ENCODE measurements at regions not wholly inside any gene's neighbourhood (a gene's known extent, or its start where the extent isn't known, plus 50 kb on each side); places are given as distances from the start of the nearest gene placed in this dataset.

DNA sequence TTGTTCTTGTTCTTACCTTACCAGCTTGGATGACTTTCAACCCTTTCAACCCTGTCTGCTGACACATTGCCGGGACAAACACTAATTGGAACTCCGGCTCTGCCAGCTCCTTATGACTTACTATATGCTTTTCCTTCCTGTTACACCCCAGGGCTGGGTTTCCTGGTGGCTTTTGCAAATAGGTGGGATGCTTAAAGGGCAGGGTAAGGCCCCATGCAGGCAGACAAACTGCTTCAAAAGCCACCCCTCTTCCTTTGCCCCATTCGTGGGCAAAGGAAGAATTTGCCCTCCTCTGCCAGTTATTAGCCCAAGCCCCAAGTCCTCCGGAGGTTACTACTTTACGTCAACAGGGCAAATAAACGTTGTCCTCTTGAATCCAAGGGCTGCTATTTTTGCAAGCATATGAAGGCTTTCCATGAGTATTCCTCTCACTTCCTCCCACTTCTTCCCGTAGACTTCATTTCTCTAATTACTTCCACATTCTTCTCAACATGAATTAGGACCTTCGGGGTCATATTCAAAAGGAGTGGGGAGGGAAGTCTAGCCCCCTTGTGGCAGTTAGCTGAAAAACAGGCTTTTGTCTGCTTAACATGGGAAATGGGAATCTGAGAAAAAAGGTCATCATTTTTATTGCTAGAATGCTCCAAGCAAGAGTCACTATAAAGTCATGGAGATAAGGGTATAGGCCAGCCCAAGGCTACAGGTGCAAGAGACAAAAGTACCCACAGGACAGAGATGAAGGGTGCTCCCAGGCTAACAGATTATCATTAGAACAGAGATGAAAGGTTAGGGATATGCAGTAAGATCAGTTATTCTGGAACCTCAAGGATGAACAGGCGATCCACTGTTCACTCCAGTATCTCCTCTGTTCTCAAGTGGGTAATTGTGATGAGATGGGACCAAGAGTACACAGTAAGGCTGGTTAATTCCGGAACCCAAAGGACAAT lies 56.3 kb upstream of the FSTL1 start:
- no peak overlapping the region for H3K4me2 ChIP-seq
- no peak overlapping the region for H2AFZ ChIP-seq (ENCODE audit: low read depth)
- H3K9ac ChIP-seq: no peak overlapping the region
- H3K79me2 ChIP-seq (ENCODE audit: insufficient read depth, low read depth): no peaks in the 10 kb centered on the region
- H3K27ac ChIP-seq: no peak overlapping the region
- H3K4me1 ChIP-seq (ENCODE audit: low read depth, poor library complexity, severe bottlenecking): no peaks in the 10 kb centered on the region
- H3K4me3 ChIP-seq (IDR thresholded peaks at IDR 0.05; ENCODE audit: insufficient read depth, low read depth, low read length): no peak overlapping the region
- no peaks in the 10 kb centered on the region for H3K36me3 ChIP-seq (ENCODE audit: insufficient read depth)
- H4K20me1 ChIP-seq (ENCODE audit: insufficient read depth): no peaks in the 10 kb centered on the region
- peak; percentile 85 for TF ChIP-seq CTCF (conservative IDR thresholded peaks at IDR 0.05; ENCODE audit: low read depth, low read length)
- H3K27me3 ChIP-seq (ENCODE audit: insufficient read depth, low read depth): no peaks in the 10 kb centered on the region

DNA sequence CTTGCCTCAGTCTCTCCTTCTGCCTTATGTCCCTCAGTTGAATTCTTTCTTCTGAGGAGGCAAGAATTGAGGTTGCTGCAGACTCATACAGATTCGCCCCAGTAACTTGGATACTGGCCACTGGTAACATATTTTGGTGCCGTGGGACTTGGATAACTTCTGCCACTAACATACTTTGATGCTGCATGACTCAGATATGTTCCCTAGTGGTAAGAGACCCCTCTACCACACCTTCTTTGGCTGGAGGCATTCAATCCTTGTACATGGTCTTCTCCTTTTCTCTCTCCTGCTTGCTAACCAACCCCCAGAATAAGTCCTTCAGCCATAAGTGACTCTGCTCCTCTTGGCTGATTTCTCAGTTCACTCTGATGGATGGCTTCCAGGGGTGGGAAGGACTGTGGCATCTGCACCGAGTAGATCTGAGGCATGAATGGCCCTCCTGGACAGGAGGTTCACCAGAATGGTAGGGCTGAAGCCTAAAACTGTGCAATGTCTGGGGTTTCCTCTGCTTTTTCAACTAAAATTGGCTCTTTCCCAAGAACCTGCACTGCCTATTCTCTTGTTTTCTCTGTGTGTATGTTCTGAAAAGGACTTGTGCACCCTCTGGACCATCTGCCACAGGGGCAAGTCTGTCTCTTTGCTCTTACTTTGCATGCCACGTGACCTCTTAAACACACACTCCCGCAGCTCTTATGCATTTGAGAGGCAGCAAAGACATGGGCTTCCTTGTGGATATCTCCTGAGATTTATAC lies 55.5 kb upstream of the FSTL1 start:
- no peak overlapping the region for H3K9ac ChIP-seq
- no peaks in the 10 kb centered on the region for H3K27me3 ChIP-seq (ENCODE audit: insufficient read depth, low read depth)
- H3K4me3 ChIP-seq (IDR thresholded peaks at IDR 0.05; ENCODE audit: insufficient read depth, low read depth, low read length): no peak overlapping the region
- H3K27ac ChIP-seq: no peak overlapping the region
- no peaks in the 10 kb centered on the region for H3K79me2 ChIP-seq (ENCODE audit: insufficient read depth, low read depth)
- TF ChIP-seq CTCF (conservative IDR thresholded peaks at IDR 0.05; ENCODE audit: low read depth, low read length): no peak
- no peaks in the 10 kb centered on the region for H3K4me1 ChIP-seq (ENCODE audit: low read depth, poor library complexity, severe bottlenecking)
- H4K20me1 ChIP-seq (ENCODE audit: insufficient read depth): no peaks in the 10 kb centered on the region
- no peaks in the 10 kb centered on the region for H3K36me3 ChIP-seq (ENCODE audit: insufficient read depth)
- no peak overlapping the region for H2AFZ ChIP-seq (ENCODE audit: low read depth)
- no peak overlapping the region for H3K4me2 ChIP-seq

GRCh38 chr3:120503727-120504616 lies 53.2 kb upstream of the FSTL1 start:
- Histone ChIP-seq H3K9ac (no peak overlapping the region), H3K79me2 (ENCODE audit: insufficient read depth, low read depth) (no peaks in the 10 kb centered on the region), H3K4me1 (ENCODE audit: low read depth, poor library complexity, severe bottlenecking) (no peaks in the 10 kb centered on the region), H4K20me1 (ENCODE audit: insufficient read depth) (no peaks in the 10 kb centered on the region), H3K36me3 (ENCODE audit: insufficient read depth) (no peaks in the 10 kb centered on the region), H3K27ac (no peak overlapping the region), H2AFZ (ENCODE audit: low read depth) (no peak overlapping the region), H3K4me3 (IDR thresholded peaks at IDR 0.05; ENCODE audit: insufficient read depth, low read depth, low read length) (no peak overlapping the region), H3K4me2 (no peak overlapping the region), H3K27me3 (ENCODE audit: insufficient read depth, low read depth) (no peaks in the 10 kb centered on the region)
- TF ChIP-seq CTCF (conservative IDR thresholded peaks at IDR 0.05; ENCODE audit: low read depth, low read length): no peak

GRCh38 chr3:120502116-120502515 lies 51.3 kb upstream of the FSTL1 start:
- Histone ChIP-seq H3K27me3 (ENCODE audit: insufficient read depth, low read depth) (no peaks in the 10 kb centered on the region), H3K79me2 (ENCODE audit: insufficient read depth, low read depth) (no peaks in the 10 kb centered on the region), H3K9ac (no peak overlapping the region), H2AFZ (ENCODE audit: low read depth) (no peak overlapping the region), H3K4me1 (ENCODE audit: low read depth, poor library complexity, severe bottlenecking) (no peaks in the 10 kb centered on the region), H3K27ac (no peak overlapping the region), H3K4me2 (no peak overlapping the region), H3K4me3 (IDR thresholded peaks at IDR 0.05; ENCODE audit: insufficient read depth, low read depth, low read length) (no peak overlapping the region), H4K20me1 (ENCODE audit: insufficient read depth) (no peaks in the 10 kb centered on the region), H3K36me3 (ENCODE audit: insufficient read depth) (no peaks in the 10 kb centered on the region)
- TF ChIP-seq CTCF (conservative IDR thresholded peaks at IDR 0.05; ENCODE audit: low read depth, low read length): no peak

Measured in KMS-11 (cell line).